ENCODE measurements at regions not wholly inside any gene's neighbourhood (a gene's known extent, or its start where the extent isn't known, plus 50 kb on each side); places are given as distances from the start of the nearest gene placed in this dataset.

GRCh38 chr17:53454337-53454736, 368.4 kb upstream of the KIF2B start:
- dilution Hi-C loops (cut with MboI; ENCODE audit: extremely low pct_ligation_motif_present, low sequenced_read_pairs), result no loop called here
- no peak overlapping the region for H3K9ac ChIP-seq (ENCODE audit: control insufficient read depth, extremely low read depth, insufficient read depth, low read length)
- no peaks in the 10 kb centered on the region for H4K20me1 ChIP-seq (ENCODE audit: control insufficient read depth, extremely low read depth, insufficient read depth, low read length)
- DNase-seq (ENCODE audit: low read depth, low spot score) (no peak), FAIRE-seq (no peak)
- no peak overlapping the region for H3K4me3 ChIP-seq (ENCODE audit: control insufficient read depth in 2 of 3, extremely low read depth in 1 of 3, insufficient read depth in 2 of 3, low read depth in 1 of 3, low read length in 3 of 3)
- H3K4me1 ChIP-seq (ENCODE audit: control insufficient read depth, extremely low read depth, insufficient read depth, low read length), result no peaks in the 10 kb centered on the region
- TF ChIP-seq CTCF (optimal IDR thresholded peaks at IDR 0.05 in 1 of 3, IDR thresholded peaks at IDR 0.05 in 1 of 3, conservative IDR thresholded peaks at IDR 0.05 in 1 of 3; ENCODE audit: extremely low read depth in 1 of 3, insufficient read depth in 2 of 3, low read length in 3 of 3) (no peak), EZH2 (IDR thresholded peaks at IDR 0.05; ENCODE audit: low read length) (no peak)
- no peaks in the 10 kb centered on the region for H3K9me1 ChIP-seq (ENCODE audit: control insufficient read depth, extremely low read depth, insufficient read depth, low read length)
- H3K27me3 ChIP-seq (ENCODE audit: control insufficient read depth, extremely low read depth, insufficient read depth, low read length), result no peaks in the 10 kb centered on the region
- no peak overlapping the region for H3K4me2 ChIP-seq (ENCODE audit: control insufficient read depth, extremely low read depth, insufficient read depth, low read depth, low read length)
- no peak overlapping the region for H3K27ac ChIP-seq (ENCODE audit: control insufficient read depth, insufficient read depth, low read length)
- H3K79me2 ChIP-seq (ENCODE audit: control insufficient read depth, insufficient read depth, low read length), result no peaks in the 10 kb centered on the region
- no peaks in the 10 kb centered on the region for H3K9me3 ChIP-seq (ENCODE audit: control insufficient read depth, low read depth, low read length)
- H2AFZ ChIP-seq (ENCODE audit: control insufficient read depth, low read length), result no peak overlapping the region
- H3K36me3 ChIP-seq (ENCODE audit: control insufficient read depth in 2 of 2, extremely low read depth in 1 of 2, insufficient read depth in 2 of 2, low read length in 2 of 2), result no peaks in the 10 kb centered on the region

GRCh38 chr17:53449324-53449723, 373.4 kb upstream of the KIF2B start:
- dilution Hi-C loops (cut with MboI; ENCODE audit: extremely low pct_ligation_motif_present, low sequenced_read_pairs), result no loop called here
- no peak for FAIRE-seq
- H3K4me3 ChIP-seq (ENCODE audit: control insufficient read depth in 2 of 3, extremely low read depth in 1 of 3, insufficient read depth in 2 of 3, low read depth in 1 of 3, low read length in 3 of 3), result no peak overlapping the region
- no peak overlapping the region for H3K4me2 ChIP-seq (ENCODE audit: control insufficient read depth, extremely low read depth, insufficient read depth, low read depth, low read length)
- no peaks in the 10 kb centered on the region for H3K79me2 ChIP-seq (ENCODE audit: control insufficient read depth, insufficient read depth, low read length)
- H2AFZ ChIP-seq (ENCODE audit: control insufficient read depth, low read length), result no peak overlapping the region
- H3K9ac ChIP-seq (ENCODE audit: control insufficient read depth, extremely low read depth, insufficient read depth, low read length), result no peak overlapping the region
- no peak overlapping the region for H3K27ac ChIP-seq (ENCODE audit: control insufficient read depth, insufficient read depth, low read length)
- H3K9me1 ChIP-seq (ENCODE audit: control insufficient read depth, extremely low read depth, insufficient read depth, low read length), result no peaks in the 10 kb centered on the region
- no peaks in the 10 kb centered on the region for H3K9me3 ChIP-seq (ENCODE audit: control insufficient read depth, low read depth, low read length)
- TF ChIP-seq CTCF (optimal IDR thresholded peaks at IDR 0.05 in 1 of 3, IDR thresholded peaks at IDR 0.05 in 1 of 3, conservative IDR thresholded peaks at IDR 0.05 in 1 of 3; ENCODE audit: extremely low read depth in 1 of 3, insufficient read depth in 2 of 3, low read length in 3 of 3), result no peak
- no peak for TF ChIP-seq EZH2 (IDR thresholded peaks at IDR 0.05; ENCODE audit: low read length)
- DNase-seq (ENCODE audit: low read depth, low spot score), result no peak
- H4K20me1 ChIP-seq (ENCODE audit: control insufficient read depth, extremely low read depth, insufficient read depth, low read length), result no peaks in the 10 kb centered on the region
- no peaks in the 10 kb centered on the region for H3K4me1 ChIP-seq (ENCODE audit: control insufficient read depth, extremely low read depth, insufficient read depth, low read length)
- no peaks in the 10 kb centered on the region for H3K27me3 ChIP-seq (ENCODE audit: control insufficient read depth, extremely low read depth, insufficient read depth, low read length)
- H3K36me3 ChIP-seq (ENCODE audit: control insufficient read depth in 2 of 2, extremely low read depth in 1 of 2, insufficient read depth in 2 of 2, low read length in 2 of 2), result no peaks in the 10 kb centered on the region
